Stomach (tissue), 8 donors: ENCODE measurements at regions not wholly inside any gene's neighbourhood (a gene's known extent, or its start where the extent isn't known, plus 50 kb on each side); places are given as distances from the start of the nearest gene placed in this dataset.

Experiments used
- DNase-seq, 2 donors: peaks; one replicate each; pipeline versions ENCODE4 v3.0.0 to v3.0.0-alpha.2; 2013 to 2019
- H3K27ac ChIP-seq, 5 donors: fragments of 200-600 bp in 4 of 5; sonication (generic) in 4 of 5; one replicate each; pipeline ENCODE4 v1.5.1; 2013 to 2019; ENCODE audit warnings: mild to moderate bottlenecking in 1 of 5, moderate library complexity in 1 of 5
- H3K27me3 ChIP-seq, 3 donors: fragments of 200-600 bp; sonication (generic); one replicate each; pipeline ENCODE4 v1.5.1; 2017 to 2019; ENCODE audit warnings: mixed run types in 1 of 3
- H3K36me3 ChIP-seq, 4 donors: fragments of 200-600 bp; sonication (generic); 1 replicate in 3 of 4; 2 replicates in 1 of 4; pipeline ENCODE4 v1.5.1; 2016 to 2019
- H3K4me1 ChIP-seq, 4 donors: fragments of 200-600 bp; sonication (generic); one replicate each; pipeline ENCODE4 v1.5.1; 2016 to 2019
- H3K4me3 ChIP-seq, 4 donors: fragments of 200-600 bp; sonication (generic) in 3 of 4; one replicate each; pipeline ENCODE4 v1.5.1; 2016 to 2019; ENCODE audit warnings: mild to moderate bottlenecking in 1 of 4
- H3K9me3 ChIP-seq, 4 donors: fragments of 200-600 bp; sonication (generic); one replicate each; pipeline ENCODE4 v1.5.1; 2016 to 2019
- EP300 ChIP-seq: sonication (generic); formaldehyde crosslinking; IDR thresholded peaks from one replicate; pipeline ENCODE4 v1.6.1; 2017; ENCODE audit warnings: antibody characterized with exemption
- POLR2A ChIP-seq, 4 donors: fragments of 450-650 bp; IDR thresholded peaks; one replicate each; pipeline ENCODE4 v1.6.1; 2016; ENCODE audit warnings: antibody characterized with exemption in 4 of 4, control low read depth in 2 of 4, mild to moderate bottlenecking in 1 of 4, moderate library complexity in 1 of 4
- POLR2AphosphoS5 ChIP-seq, 3 donors: sonication (generic); formaldehyde crosslinking; IDR thresholded peaks; one replicate each; pipeline ENCODE4 v1.6.1; 2016; ENCODE audit warnings: antibody characterized with exemption in 3 of 3
- WGBS, 5 donors: extraction: QIAGEN DNeasy Blood & Tissue Kit in 3 of 5; methylation state at CpG; one replicate each; pipeline versions ENCODE4 v1.1.5 to v1.1.7; 2013 to 2018; 5-methylcytosine and 5-hydroxymethylcytosine counted together
- intact Hi-C: fragments of 100-400 bp; cut with DNase I; formaldehyde crosslinking; loops from one replicate; pipeline ENCODE4 v1.15.1; 2023; ENCODE audit warnings: low total_unique reads
- TF ChIP-seq, protein P1 (sequence below), 7 experiments: fragments of 450-650 bp in 4 of 7; fragments of 200-600 bp in 3 of 7; sonication (generic) in 3 of 7; IDR thresholded peaks; one replicate each; pipeline ENCODE4 v1.5.1; 2016 to 2019; ENCODE audit warnings: antibody characterized with exemption in 7 of 7, control low read depth in 2 of 7, mild to moderate bottlenecking in 1 of 7
- donor health status: healthy with polysubstance abuse.
- donor health status: Bipolar disorder and iron deficiency.
- donor health status: healthy.

DNA sequence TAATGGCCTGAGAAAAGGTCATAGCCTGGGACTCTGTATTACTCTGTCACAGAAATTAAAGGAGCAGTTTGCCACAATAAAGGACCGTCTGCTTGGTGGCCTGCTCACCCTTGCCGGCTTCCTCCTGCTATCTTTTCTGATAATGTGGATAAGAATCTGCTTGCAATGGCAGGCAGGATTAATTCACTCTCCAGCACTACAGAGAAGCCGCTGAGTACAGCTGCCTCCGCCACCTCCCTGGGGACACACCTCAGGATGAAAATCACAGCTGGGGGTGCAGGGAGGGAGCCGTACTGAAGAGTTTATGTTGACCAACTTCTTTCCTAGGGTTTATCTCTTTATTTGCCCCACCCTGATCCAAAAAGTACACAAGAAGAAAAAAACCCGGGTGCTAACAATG lies 245.9 kb upstream of the RPL38 start:
- Histone ChIP-seq H3K27me3 (peaks cover 0 to 47% (median 9%) of the 10 kb centered on the region in 3 donors), H3K4me1 (peaks cover 6 to 18% (median 6%) of the 10 kb centered on the region in 4 donors), H3K4me3 (peak overlapping the region in 1 of 4 donors; percentile 16), H3K36me3 (no peaks in the 10 kb centered on the region), H3K9me3 (peaks cover 0 to 7% (median 4%) of the 10 kb centered on the region in 4 donors), H3K27ac (peak overlapping the region in 1 of 5 donors; percentile 47)
- 25 to 39% (median 36%) methylated on average over 6 of the region's 6 CpGs for WGBS, 5 donors
- DNase-seq = no peak
- intact Hi-C loops = no loop called here
- TF ChIP-seq POLR2A (IDR thresholded peaks at IDR 0.05) (no peak), POLR2AphosphoS5 (IDR thresholded peaks at IDR 0.05) (no peak), EP300 (no peak)
- TF ChIP-seq, protein P1, sequence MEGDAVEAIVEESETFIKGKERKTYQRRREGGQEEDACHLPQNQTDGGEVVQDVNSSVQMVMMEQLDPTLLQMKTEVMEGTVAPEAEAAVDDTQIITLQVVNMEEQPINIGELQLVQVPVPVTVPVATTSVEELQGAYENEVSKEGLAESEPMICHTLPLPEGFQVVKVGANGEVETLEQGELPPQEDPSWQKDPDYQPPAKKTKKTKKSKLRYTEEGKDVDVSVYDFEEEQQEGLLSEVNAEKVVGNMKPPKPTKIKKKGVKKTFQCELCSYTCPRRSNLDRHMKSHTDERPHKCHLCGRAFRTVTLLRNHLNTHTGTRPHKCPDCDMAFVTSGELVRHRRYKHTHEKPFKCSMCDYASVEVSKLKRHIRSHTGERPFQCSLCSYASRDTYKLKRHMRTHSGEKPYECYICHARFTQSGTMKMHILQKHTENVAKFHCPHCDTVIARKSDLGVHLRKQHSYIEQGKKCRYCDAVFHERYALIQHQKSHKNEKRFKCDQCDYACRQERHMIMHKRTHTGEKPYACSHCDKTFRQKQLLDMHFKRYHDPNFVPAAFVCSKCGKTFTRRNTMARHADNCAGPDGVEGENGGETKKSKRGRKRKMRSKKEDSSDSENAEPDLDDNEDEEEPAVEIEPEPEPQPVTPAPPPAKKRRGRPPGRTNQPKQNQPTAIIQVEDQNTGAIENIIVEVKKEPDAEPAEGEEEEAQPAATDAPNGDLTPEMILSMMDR (IDR thresholded peaks at IDR 0.05) = no peak

DNA sequence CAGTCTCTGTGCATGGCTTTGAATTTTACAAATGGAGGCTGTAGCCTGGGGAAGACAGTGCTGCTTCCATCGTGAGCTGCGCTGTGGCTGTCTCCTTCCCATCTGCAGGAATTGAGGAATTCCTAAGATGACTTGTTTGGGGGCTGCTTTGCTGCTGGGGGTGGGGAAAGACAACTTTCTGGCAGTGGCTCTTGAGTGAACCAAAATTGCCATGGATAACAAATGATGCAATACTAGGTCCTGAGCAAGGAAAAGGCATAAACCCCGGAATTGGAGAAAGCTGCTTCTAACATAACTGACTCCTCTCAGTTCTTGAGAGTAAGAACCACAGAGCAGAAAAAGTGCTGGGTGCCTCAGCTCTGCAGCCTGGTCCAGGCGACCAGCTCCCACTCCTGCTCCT lies 245.0 kb upstream of the RPL38 start:
- no peak for DNase-seq
- Histone ChIP-seq H3K4me3 (no peak overlapping the region), H3K27ac (no peak overlapping the region), H3K9me3 (peaks cover 0 to 7% (median 4%) of the 10 kb centered on the region in 4 donors), H3K36me3 (no peaks in the 10 kb centered on the region), H3K4me1 (peaks cover 0 to 13% (median 0%) of the 10 kb centered on the region in 4 donors), H3K27me3 (peaks cover 0 to 38% (median under 1%) of the 10 kb centered on the region in 3 donors)
- WGBS, 5 donors = 72 to 83% (median 73%) methylated on average over 4 of the region's 4 CpGs
- TF ChIP-seq POLR2AphosphoS5 (IDR thresholded peaks at IDR 0.05) = no peak
- TF ChIP-seq EP300 = no peak
- TF ChIP-seq, protein P1 (IDR thresholded peaks at IDR 0.05) = no peak
- no peak for TF ChIP-seq POLR2A (IDR thresholded peaks at IDR 0.05)
- intact Hi-C loops = no loop called here

DNA sequence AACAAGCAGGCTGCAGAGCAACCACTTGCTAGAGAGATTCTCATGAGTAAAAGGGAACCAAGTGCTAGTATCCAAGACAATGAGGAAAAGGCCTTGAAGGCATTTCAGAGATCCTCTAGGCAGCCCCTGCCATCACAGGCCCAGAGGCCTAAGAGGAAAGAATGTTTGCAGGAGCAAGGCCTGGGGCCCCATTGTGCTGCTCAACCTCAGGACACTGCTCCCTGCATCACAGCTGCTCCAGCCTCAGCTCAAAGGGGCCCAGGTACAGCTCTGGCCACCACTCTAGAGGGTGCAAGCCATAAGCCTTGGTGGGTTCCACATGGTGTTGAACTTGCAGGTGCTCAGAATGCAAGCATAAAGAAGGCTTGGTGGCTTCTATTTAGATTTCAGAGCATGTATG lies 243.0 kb upstream of the RPL38 start:
- peaks cover 0 to 17% (median 11%) of the 10 kb centered on the region in 4 donors for H3K9me3 ChIP-seq
- H3K27me3 ChIP-seq = peaks cover 0 to 24% (median 0%) of the 10 kb centered on the region in 3 donors
- TF ChIP-seq, protein P1 (IDR thresholded peaks at IDR 0.05) = no peak
- no peak for TF ChIP-seq POLR2AphosphoS5 (IDR thresholded peaks at IDR 0.05)
- no peak for TF ChIP-seq POLR2A (IDR thresholded peaks at IDR 0.05)
- no peak for TF ChIP-seq EP300
- H3K4me3 ChIP-seq = no peak overlapping the region
- no peak for DNase-seq
- intact Hi-C loops = no loop called here
- H3K27ac ChIP-seq = no peak overlapping the region
- H3K36me3 ChIP-seq = no peaks in the 10 kb centered on the region
- peaks cover 0 to 13% (median 0%) of the 10 kb centered on the region in 4 donors for H3K4me1 ChIP-seq

DNA sequence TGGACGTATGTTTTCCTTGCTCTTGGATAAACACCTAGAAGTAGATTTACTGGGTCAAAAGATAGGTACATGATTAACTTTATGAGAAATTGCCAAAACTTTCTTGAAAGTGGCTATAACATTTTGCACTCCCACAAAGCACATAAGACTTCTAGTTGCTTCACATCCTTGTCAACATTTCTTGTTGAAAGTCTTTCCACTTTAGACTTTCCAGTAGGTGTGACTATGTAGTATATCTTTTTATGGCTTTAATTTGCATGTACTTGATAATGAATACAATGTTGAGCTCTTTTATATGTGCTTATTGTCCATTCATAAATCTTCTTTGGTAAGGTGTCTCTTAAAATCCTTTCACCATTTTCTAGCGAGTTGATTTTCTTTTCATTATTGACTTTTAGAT lies 241.2 kb upstream of the RPL38 start:
- no peak for DNase-seq
- WGBS, 5 donors = 22 to 46% (median 23%) methylated on average over 2 of the region's 2 CpGs
- Histone ChIP-seq H3K4me3 (no peak overlapping the region), H3K27me3 (peaks cover 0 to 15% (median 0%) of the 10 kb centered on the region in 3 donors), H3K4me1 (peaks cover 0 to 2% (median 0%) of the 10 kb centered on the region in 4 donors), H3K36me3 (no peaks in the 10 kb centered on the region), H3K27ac (no peak overlapping the region), H3K9me3 (peaks cover 0 to 17% (median 14%) of the 10 kb centered on the region in 4 donors)
- intact Hi-C loops = no loop called here
- TF ChIP-seq POLR2AphosphoS5 (IDR thresholded peaks at IDR 0.05) = no peak
- no peak for TF ChIP-seq EP300
- no peak for TF ChIP-seq POLR2A (IDR thresholded peaks at IDR 0.05)
- TF ChIP-seq, protein P1 (IDR thresholded peaks at IDR 0.05) = no peak
